Activated T-helper 1 cell treated with anti-CD3 and anti-CD28 coated beads, Interleukin-12 subunit alpha, Interleukin-12 subunit beta, Interleukin-2, Interleukin-4 antibody, amounts not matched to agents 30 ng/mL and 10 ng/mL and 1 ng/mL, durations not matched to agents 14 hours and 24 hours and 36 hours (primary cell): ENCODE measurements at regions not wholly inside any gene's neighbourhood (a gene's known extent, or its start where the extent isn't known, plus 50 kb on each side); places are given as distances from the start of the nearest gene placed in this dataset.
"Not testable (repeated sequence)": the region's sequence is repeated elsewhere in the genome, so short reads cannot be mapped to it uniquely, and the experiment has no call there.

Experiments
- DNase-seq: peaks from one replicate; pipeline ENCODE4 v3.0.0; 2021; ENCODE audit warnings: low spot score
- H3K27ac Mint-ChIP-seq: one replicate; pipeline ENCODE4 v1.8.0; 2021; ENCODE audit warnings: mild to moderate bottlenecking, mixed read lengths
- H3K27me3 Mint-ChIP-seq: one replicate; pipeline ENCODE4 v1.8.0; 2022; ENCODE audit warnings: mild to moderate bottlenecking, moderate library complexity, mixed read lengths; ENCODE audit not compliant: insufficient read depth
- H3K36me3 Mint-ChIP-seq: one replicate; pipeline ENCODE4 v1.8.0; 2021; ENCODE audit warnings: low read depth, mixed read lengths
- H3K4me1 Mint-ChIP-seq: one replicate; pipeline ENCODE4 v1.8.0; 2021; ENCODE audit warnings: low read depth, mixed read lengths
- H3K4me3 Mint-ChIP-seq: one replicate; pipeline ENCODE4 v1.8.0; 2021; ENCODE audit warnings: mild to moderate bottlenecking, moderate library complexity, mixed read lengths
- H3K9me3 Mint-ChIP-seq: one replicate; pipeline ENCODE4 v1.8.0; 2021; ENCODE audit warnings: mixed read lengths
- intact Hi-C: fragments of 100-400 bp; cut with micrococcal nuclease; formaldehyde crosslinking; loops from one replicate; pipeline ENCODE4 v1.15.1; 2024

DNA sequence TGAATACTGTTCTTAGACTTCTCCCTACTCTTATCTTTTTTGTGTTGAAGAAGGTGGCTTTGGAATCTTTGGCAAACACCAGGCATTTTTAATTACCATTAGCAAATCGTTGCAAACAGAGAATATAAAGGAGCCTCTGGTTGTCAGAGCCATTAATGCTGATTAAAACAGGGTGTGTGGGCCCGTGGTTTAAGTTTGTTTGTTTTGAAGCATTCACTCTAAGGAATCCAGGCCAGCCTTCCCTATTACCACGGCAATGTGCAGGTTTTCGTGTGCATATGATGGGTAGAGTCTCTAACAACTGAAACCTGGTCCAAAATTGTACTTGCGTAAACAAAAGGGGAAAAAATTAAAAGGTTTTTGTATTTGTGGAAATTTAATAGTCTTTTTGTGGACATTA is 141.2 kb upstream of the GMNC start:
- H3K9me3 Mint-ChIP-seq, result no peaks in the 10 kb centered on the region

DNA sequence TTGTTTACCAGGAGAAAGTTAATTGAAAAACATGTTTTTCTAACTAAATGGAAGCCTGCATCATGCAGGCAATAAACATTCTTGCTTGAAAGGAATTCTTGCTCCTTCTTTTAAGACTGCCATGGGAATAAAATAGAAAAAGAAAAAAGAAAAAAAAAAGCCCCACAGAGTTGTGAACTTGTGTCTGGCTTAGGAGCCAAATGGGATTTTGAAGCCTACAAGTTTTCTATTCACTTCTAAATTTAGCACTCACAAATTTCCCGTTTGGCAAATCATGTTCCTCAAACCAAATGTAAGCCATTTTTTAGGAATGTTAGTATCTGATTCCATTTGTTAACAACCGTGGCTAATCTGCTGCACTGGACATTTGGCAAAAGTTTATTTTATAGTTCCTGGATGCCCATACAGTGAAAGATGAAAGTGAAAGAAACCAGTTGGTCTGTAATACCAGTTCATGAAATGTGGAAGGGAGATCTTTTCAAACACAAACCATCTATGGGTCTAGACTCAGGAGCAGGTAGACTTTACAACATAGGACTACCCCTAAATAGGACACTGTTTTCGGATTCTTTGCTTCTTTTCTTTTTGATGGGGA is 133.8 kb upstream of the GMNC start:
- intact Hi-C loops, result no loop called here
- Mint-ChIP-seq H3K9me3 (no peaks in the 10 kb centered on the region), H3K27me3 (no peaks in the 10 kb centered on the region), H3K27ac (no peak overlapping the region), H3K36me3 (no peaks in the 10 kb centered on the region), H3K4me1 (no peaks in the 10 kb centered on the region), H3K4me3 (no peak overlapping the region)
- DNase-seq, result no peak

More for the DNA sequence above, 141.2 kb upstream of the GMNC start:
- Mint-ChIP-seq H3K4me1 (no peaks in the 10 kb centered on the region), H3K27me3 (peaks cover 2% of the 10 kb centered on the region), H3K27ac (no peak overlapping the region), H3K36me3 (no peaks in the 10 kb centered on the region), H3K4me3 (no peak overlapping the region)
- intact Hi-C loops, result no loop called here
- DNase-seq, result no peak

GRCh38 chr3:190995156-190995555 is 132.7 kb upstream of the GMNC start:
- Mint-ChIP-seq H3K36me3 (no peaks in the 10 kb centered on the region), H3K9me3 (no peaks in the 10 kb centered on the region), H3K4me3 (no peak overlapping the region), H3K27me3 (no peaks in the 10 kb centered on the region), H3K27ac (no peak overlapping the region), H3K4me1 (no peaks in the 10 kb centered on the region)
- no peak for DNase-seq
- intact Hi-C loops, result no loop called here

DNA sequence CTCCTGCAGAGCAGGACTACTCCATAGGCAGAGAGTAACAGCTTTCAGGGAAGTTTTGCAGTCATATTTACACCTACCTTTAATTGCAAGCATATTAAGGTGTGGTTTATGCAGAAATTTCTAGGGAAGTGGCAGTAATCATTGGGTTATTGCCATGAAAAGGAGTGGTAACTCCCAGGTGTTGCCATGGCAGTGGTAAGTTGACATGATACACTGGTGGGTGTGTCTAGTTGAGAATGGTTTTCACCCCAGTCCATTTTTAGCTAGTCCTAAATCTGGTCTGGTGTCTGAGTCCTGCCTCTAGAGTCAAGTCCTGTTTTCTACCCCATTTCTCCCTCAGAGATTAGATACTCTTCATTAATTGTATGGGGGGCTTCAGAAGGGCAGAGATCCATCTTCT is 128.4 kb upstream of the GMNC start:
- Mint-ChIP-seq H3K36me3 (no peaks in the 10 kb centered on the region), H3K27me3 (no peaks in the 10 kb centered on the region), H3K4me1 (no peaks in the 10 kb centered on the region), H3K4me3 (no peak overlapping the region), H3K27ac (no peak overlapping the region), H3K9me3 (peaks cover 15% of the 10 kb centered on the region)
- intact Hi-C loops, result no loop called here
- DNase-seq, result no peak

DNA sequence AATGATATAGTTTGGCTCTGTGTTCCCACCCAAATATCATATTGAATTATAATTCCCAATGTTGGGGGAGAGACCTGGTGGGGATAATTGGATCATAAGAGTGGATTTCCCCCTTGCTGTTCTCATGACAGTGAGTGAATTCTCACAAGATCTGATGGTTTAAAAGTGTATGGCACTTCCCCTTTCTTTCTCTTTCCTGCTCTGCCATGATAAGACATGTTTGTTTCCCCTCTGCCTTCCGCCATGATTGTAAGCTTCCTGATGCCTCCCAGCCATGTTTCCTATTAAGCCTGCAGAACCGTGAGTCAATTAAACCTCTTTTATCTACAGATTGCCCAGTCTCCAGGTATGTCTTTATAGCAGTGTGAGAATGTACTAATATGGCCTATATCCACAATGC is 126.7 kb upstream of the GMNC start:
- H3K27me3 Mint-ChIP-seq, result no peaks in the 10 kb centered on the region
- intact Hi-C loops, result no loop called here
- peaks cover 15% of the 10 kb centered on the region for H3K9me3 Mint-ChIP-seq
- H3K36me3 Mint-ChIP-seq, result no peaks in the 10 kb centered on the region
- H3K27ac Mint-ChIP-seq, result no peak overlapping the region
- no peak overlapping the region for H3K4me3 Mint-ChIP-seq
- no peaks in the 10 kb centered on the region for H3K4me1 Mint-ChIP-seq
- no peak for DNase-seq

DNA sequence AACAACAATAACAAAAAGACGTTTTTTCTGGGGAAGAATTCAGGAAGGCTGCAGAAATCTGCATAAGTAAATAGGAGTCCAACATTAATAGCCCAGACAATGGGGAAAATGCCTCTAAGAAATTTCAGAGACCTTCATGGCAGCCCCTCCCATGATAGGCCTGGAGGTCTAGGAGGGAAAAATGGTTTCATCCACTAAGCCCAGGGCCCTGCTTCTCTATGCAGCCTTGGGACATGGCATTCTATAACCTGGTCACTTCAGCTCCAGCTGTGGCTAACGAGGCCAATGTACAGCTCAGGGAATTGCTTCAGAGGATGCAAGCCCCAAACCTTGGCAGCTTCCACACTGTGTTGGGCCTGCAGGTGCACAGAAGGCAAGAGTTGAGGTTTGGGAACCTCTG is 125.6 kb upstream of the GMNC start:
- Mint-ChIP-seq H3K27ac (no peak overlapping the region), H3K36me3 (no peaks in the 10 kb centered on the region)
- intact Hi-C loops, result no loop called here

DNA sequence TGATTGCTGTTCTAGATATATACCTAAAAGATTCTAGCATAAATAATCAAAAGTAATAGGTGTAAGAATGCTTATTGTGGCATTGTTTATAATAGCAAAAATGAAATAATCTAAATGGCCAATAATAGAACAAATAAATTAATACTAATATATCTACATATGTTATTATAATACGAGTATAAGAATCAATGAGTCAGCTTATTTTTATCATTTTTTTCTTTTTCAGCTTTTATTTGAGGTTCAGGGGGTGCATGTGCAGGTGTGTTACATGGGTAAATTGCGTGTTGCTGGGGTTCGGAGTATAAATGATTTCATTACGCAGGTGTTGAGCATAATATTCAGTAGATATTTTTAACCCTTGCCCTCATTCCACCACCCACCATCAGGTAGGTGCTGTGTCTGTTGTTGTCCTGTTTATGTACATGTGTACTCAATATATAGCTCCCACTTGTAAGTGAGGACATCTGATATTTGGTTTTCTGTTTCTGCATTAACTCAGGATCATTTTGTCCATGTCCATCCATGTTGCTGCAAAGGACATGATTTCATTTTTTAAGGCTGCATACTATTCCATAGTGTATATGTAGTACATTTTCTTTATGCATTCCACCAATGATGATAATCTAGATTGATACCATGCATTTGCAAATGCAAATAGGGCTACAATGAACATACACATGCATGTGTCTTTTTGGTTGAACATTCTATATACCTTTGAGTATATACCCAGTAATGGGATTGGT is 122.2 kb upstream of the GMNC start:
- Mint-ChIP-seq H3K27ac (no peak overlapping the region), H3K36me3 (no peaks in the 10 kb centered on the region), H3K27me3 (peaks cover 1% of the 10 kb centered on the region), H3K9me3 (peaks cover 14% of the 10 kb centered on the region), H3K4me1 (no peaks in the 10 kb centered on the region), H3K4me3 (no peak overlapping the region)
- no peak for DNase-seq
- intact Hi-C loops, result no loop called here

More for the DNA sequence above, 125.6 kb upstream of the GMNC start:
- Mint-ChIP-seq H3K9me3 (peaks cover 15% of the 10 kb centered on the region), H3K4me3 (no peak overlapping the region), H3K27me3 (no peaks in the 10 kb centered on the region), H3K4me1 (no peaks in the 10 kb centered on the region)
- no peak for DNase-seq

GRCh38 chr3:190983875-190984274 is 121.4 kb upstream of the GMNC start:
- H3K9me3 Mint-ChIP-seq, result peaks cover 8% of the 10 kb centered on the region

DNA sequence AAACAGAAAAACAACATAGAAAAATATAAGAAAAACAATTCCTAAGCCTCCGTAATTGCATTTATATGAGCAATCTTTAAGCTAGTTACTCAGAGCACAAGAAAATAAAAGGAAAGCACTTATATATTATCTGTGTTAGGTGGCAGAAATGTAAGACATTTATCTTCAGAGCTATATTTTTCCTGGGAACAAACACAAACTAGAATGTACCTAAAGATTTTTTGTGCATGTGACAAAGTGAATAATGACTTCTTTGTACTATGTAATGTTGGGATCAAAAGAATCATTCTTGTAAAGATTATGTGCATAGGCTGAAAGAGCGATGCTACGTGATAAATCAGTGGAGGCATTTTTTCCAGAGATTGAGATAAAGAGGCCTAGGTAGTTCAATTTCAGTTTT is 111.3 kb upstream of the GMNC start:
- DNase-seq, result no peak
- intact Hi-C loops, result no loop called here
- Mint-ChIP-seq H3K4me3 (no peak overlapping the region), H3K27me3 (no peaks in the 10 kb centered on the region), H3K9me3 (no peaks in the 10 kb centered on the region), H3K27ac (no peak overlapping the region), H3K36me3 (no peaks in the 10 kb centered on the region), H3K4me1 (no peaks in the 10 kb centered on the region)

More at GRCh38 chr3:190983875-190984274, 121.4 kb upstream of the GMNC start:
- no peak for DNase-seq
- H3K4me1 Mint-ChIP-seq, result no peaks in the 10 kb centered on the region
- no peaks in the 10 kb centered on the region for H3K36me3 Mint-ChIP-seq
- H3K27ac Mint-ChIP-seq, result no peak overlapping the region
- H3K27me3 Mint-ChIP-seq, result peaks cover 1% of the 10 kb centered on the region
- H3K4me3 Mint-ChIP-seq, result no peak overlapping the region
- intact Hi-C loops, result no loop called here

DNA sequence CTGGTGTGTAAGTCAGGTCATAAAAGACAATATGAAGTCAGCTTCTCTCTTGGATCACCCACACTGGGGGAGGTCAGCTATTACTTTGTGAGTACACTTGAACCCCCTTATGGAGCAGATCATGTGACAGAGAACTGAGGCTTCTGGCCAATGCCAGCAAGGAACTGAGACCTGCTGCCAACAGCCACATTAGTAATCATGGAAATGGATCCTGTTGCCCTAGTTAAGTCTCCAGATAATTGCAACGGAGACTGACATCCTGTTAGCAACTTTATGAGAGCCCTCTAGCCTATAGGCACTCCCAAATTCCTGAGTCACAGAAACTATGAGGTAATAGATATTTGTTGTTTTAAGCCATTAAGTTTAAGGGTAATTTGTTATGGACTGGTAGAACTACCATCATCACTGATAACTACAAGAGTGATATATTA is 110.4 kb upstream of the GMNC start:
- intact Hi-C loops, result no loop called here
- Mint-ChIP-seq H3K27ac (no peak overlapping the region), H3K36me3 (no peaks in the 10 kb centered on the region), H3K4me1 (no peaks in the 10 kb centered on the region), H3K27me3 (no peaks in the 10 kb centered on the region), H3K9me3 (no peaks in the 10 kb centered on the region), H3K4me3 (no peak overlapping the region)
- no peak for DNase-seq

DNA sequence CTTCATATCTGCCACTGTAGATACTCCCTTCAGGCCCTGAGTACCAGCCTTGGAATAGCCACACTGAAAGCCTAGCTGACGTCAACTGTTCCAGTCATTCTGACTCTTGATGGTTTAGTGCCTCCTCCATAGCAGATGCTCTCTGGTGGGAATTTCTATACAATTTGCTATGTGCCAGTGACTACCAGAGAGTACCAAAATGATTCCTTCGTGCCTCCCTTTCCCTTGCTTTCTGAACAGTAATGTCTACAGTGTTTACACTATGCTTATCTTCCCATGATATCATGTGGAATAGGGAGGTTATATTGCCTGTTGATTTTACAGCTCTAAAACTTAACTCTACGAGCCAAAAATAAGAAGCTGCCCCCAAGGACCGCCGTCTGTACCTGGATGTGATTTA is 109.7 kb upstream of the GMNC start:
- Mint-ChIP-seq H3K9me3 (no peaks in the 10 kb centered on the region), H3K4me1 (no peaks in the 10 kb centered on the region), H3K36me3 (no peaks in the 10 kb centered on the region), H3K27ac (no peak overlapping the region), H3K4me3 (no peak overlapping the region), H3K27me3 (no peaks in the 10 kb centered on the region)
- intact Hi-C loops, result no loop called here
- no peak for DNase-seq

- Mint-ChIP-seq H3K36me3 (no peaks in the 10 kb centered on the region), H3K27ac (no peak overlapping the region), H3K27me3 (no peaks in the 10 kb centered on the region), H3K4me1 (no peaks in the 10 kb centered on the region), H3K9me3 (no peaks in the 10 kb centered on the region), H3K4me3 (no peak overlapping the region)
- intact Hi-C loops, result no loop called here
- DNase-seq, result no peak
Measured at GRCh38 chr3:190970560-190970959, 108.1 kb upstream of the GMNC start.

- Mint-ChIP-seq H3K36me3 (no peaks in the 10 kb centered on the region), H3K4me3 (no peak overlapping the region), H3K4me1 (no peaks in the 10 kb centered on the region), H3K27ac (no peak overlapping the region), H3K9me3 (no peaks in the 10 kb centered on the region), H3K27me3 (peaks cover 2% of the 10 kb centered on the region)
- intact Hi-C loops, result no loop called here
- no peak for DNase-seq
Measured at GRCh38 chr3:190968616-190969015, 106.1 kb upstream of the GMNC start.

GRCh38 chr3:190964931-190965330 is 102.4 kb upstream of the GMNC start:
- H3K4me3 Mint-ChIP-seq, DNase-seq, H3K36me3 Mint-ChIP-seq, H3K4me1 Mint-ChIP-seq, H3K27me3 Mint-ChIP-seq, intact Hi-C loops, H3K27ac Mint-ChIP-seq, H3K9me3 Mint-ChIP-seq: not testable (repeated sequence)
